A204.1 (cell line): ENCODE measurements at regions not wholly inside any gene's neighbourhood (a gene's known extent, or its start where the extent isn't known, plus 50 kb on each side); places are given as distances from the start of the nearest gene placed in this dataset.
"Not testable (repeated sequence)": the region's sequence is repeated elsewhere in the genome, so short reads cannot be mapped to it uniquely, and the experiment has no call there.

Experiments used
- FAIRE-seq: peaks from 2 replicates; lab custom pipeline; 2012; peaks lifted over from hg19 to GRCh38; lab: Jason Lieb, UNC

DNA sequence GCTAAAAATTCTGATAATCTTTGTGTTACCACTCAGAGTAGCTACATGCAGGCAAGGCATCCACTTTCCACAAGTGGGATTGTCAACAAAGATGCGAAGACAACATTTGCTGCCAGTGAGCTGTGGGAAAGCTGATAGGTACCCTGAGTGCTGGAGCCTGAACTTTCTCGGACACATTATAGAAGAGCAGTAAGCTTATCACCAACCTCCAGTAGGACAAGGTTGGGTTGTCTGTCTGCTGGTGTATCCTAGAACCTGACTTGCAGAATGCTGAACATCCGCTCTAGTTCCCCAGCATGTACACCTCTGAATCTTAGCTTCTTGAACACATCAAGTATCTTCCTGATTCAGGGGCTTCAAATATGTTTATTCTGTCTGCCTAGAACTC lies 103.8 kb upstream of the PPM1H start:
- no peak for FAIRE-seq

DNA sequence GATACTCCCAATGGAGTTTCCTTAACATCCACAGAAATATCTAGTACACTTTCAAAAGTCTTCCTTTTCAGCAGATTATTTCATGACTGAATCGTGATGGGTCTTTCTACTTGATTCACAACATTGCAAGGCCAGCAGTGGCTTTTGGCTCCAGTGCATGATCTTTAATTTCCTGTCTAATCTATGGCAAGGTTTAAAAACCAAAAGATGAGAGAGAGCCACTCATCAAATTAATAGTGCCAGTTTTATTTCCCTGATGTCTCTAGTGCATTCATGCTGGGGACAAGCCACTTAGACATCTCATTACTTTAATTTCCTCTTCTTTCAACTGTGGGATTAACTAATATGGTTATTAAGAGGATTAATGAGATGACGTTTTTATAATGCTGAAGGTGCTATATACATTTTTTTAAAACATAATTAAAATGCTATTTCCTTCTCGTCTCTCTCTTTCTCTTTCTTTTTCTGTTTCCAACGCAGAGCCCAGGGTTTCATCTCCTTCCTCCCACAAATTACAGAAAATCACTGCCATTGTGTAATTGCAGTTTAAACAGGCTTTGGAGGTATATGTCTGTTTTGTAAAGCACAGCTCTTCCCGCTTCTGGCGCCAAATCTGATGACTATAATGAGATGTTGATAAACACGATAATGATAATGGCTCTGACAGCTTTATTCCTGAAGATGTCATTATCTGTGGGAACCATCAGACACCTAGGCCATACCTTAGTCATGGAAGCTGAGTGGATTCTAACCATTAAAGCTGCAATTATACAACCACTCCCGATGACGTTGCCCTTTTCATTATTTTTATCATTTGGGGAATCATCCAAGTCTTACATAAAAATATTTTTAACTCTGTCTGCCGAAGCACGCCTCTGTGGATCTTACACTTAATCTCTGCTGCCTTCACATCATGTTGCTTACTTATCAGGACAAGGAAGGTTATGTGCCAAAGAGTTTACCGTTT lies 103.1 kb upstream of the PPM1H start:
- no peak for FAIRE-seq

DNA sequence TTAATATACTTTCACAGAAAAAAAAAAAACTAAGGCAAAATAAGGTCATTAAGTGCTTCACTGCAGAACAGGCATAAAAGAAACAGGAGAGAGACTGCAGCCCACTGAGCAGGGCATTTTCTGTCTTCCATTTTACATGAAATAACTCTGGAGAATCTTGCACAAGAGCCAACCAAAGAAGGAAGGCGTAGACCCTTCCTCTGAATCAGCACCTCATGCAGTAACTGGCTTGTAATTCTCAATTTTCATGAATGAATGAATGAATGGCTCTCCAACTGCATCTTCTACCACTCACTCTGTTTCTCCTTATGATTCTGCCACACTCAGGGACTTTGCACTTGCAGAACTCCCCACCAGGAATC lies 102.0 kb upstream of the PPM1H start:
- no peak for FAIRE-seq

DNA sequence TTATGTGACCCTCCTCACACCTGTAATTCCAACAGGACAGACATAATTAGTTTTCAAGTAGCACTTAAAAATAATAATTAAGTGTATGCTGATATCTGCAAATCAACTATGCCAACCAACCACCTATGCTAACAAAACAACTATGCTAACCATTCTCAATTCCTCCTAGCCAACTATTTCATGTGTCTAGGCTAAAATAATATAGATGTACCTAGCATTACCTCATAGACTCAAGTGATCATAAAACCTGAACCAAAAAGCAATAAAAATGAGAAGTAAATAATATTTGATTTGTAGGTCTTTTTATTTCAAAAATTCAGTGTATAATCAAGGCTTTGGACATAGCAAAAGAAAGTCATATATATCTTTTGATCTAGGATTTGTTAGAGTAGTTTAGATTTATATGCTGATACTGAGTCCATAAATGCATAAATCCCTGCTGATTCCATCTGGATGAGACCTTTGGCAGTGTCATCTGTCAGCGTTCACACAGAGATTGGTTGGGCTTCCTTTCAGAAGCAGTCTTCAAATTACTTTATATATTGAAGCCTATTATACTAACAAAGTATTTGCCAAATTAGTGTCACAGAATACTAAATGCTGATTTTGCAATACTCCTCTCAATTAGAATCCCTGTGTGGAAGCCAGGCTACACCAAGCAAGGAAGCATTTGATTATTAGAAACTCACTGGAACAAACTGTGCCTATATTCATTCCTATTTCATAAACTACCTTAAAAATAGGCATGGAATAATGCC lies 101.4 kb upstream of the PPM1H start:
- no peak for FAIRE-seq

DNA sequence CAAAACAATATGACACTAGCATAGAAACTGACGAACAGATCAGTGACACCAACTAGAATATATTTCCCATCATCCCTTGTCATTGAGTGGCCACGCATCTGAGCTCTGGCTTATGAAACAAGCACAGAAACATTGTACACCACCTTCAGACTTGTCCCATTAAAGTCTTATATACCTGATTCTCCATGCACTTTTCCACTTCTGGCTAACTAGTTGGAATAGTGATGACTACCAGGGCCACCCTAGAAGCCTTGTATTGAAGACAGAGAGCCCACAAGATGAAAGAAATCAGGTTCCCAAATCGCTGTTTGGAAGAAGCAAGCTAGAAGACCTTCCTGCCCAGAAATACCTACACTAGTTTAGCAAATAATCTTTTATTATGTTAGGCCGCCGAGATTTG lies 99.7 kb upstream of the PPM1H start:
- FAIRE-seq, result no peak

DNA sequence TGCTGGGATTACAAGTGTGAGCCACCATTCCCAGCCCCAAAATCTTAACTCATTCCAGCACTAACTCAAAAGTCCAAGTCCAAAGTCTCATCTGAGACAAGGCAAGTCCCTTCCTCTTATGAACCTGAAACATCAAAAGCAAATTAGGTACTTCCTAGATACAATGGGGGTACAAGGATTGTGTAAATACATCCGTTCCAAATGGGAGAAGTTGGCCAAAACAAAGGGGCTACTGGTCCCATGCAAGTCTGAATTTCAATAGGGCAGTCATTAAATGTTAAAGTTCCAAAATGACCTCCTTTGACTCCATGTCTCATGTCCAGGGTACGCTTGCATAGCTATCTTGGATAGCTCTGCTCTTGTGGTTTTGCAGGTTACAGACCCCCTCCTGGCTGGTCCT lies 94.7 kb upstream of the PPM1H start:
- FAIRE-seq, result no peak

DNA sequence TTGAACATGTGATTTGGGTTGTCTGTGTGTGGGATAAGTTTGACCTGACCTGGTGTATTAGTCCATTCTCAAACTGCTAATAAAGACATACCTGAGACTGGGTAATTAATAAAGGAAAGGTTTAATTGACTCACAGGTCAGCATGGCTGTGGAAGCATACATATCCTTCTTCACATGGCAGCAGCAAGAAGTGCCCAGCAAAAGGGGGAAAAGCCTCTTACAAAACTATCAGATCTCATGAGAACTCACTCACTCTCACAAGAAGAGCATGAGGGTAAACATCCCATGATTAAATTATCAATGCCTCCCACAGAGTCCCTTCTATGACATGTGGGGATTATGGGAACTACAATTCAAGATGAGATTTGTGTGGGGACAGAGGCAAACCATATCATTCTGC lies 94.0 kb upstream of the PPM1H start:
- FAIRE-seq, result no peak

DNA sequence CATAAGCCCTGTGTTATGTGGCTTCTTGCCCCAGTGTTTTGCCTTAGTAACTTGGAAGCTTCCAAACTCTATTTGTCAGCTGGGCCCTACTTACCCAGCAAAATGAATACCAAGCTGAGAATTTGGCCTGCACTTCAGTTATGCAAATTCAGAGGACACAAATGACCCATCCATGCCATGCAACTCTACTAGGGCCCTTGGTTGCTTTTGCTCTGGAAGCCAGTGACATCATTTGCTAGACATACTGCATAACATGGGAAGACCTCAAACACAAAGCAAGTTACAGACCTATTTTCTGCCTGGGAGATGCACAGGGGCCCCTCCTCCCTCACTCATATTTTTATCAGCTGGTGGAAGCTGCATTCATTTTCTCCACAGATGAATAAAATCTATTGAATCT lies 90.2 kb upstream of the PPM1H start:
- FAIRE-seq, result no peak

DNA sequence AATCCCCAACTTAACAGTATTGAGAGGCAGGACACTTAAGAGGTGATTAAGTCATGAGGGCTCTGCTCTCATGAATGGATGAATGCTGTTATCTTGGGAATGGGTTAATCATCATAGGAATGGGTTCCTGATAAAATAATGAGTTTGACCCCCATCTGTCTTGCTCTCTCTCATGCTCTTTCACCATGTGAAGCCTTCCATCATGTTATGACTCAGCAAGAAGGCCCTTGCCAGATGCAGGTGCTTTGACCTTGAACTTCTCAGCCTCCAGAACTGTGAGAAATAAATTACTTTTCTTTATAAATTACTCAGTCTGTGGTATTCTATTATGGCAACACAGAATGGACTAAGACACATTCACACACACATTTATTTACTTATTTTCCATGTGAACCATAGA lies 89.0 kb upstream of the PPM1H start:
- no peak for FAIRE-seq

DNA sequence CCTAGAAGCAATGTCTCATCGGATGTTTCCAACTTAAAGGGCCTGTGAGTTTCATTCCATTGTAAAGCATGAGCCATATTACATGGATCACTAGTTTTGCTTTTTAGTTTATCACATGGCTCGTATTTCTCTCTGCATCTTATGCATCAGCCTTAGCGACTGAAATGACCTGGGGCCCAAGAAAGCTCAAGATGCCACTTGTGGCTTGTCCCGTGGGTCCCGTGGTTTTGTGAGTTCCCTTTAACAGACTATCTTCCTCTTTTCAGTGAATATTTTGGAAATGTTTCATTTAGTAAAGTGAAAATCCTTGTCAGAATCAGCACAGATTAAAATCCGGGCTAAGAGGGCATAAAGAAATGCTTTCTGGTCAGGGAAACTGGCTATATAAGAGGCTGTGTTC lies 86.2 kb upstream of the PPM1H start:
- FAIRE-seq, result no peak

DNA sequence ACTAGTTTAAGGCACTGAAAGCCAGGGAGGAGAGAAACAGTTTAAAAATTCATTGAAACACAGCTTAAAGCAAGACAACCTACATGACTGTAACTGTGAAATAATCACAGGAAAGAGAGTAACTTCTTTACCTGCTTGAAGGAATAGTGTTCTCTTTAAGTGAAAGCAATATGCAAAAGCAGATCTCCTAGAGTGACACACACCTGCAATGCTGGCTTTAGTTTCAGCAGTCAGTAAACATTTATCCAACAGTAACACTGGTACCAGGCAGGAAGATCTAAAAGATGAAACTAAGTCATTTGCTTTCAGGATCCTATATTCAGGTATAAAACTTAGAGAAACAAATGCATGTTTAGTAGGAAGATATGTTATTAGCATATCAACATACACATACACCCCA lies 85.3 kb upstream of the PPM1H start:
- FAIRE-seq, result no peak

DNA sequence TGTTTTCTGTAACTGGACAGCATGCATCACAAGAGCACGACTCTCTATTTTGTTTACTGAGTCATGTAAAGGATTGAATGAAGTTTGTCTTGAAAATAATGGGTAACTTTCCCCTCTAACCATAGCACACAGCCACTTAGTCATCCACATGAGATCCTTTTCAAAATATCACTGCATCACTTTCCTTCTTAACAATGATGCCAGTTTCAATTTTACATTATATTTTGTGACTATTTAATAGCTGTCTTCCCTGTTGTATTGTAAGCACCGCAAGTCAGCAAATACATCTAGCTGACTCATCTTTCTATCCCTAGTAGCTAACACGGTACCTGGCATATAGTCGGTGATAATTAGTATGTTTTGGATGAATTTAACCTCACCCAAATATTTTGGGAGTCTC lies 83.3 kb upstream of the PPM1H start:
- FAIRE-seq, result no peak

DNA sequence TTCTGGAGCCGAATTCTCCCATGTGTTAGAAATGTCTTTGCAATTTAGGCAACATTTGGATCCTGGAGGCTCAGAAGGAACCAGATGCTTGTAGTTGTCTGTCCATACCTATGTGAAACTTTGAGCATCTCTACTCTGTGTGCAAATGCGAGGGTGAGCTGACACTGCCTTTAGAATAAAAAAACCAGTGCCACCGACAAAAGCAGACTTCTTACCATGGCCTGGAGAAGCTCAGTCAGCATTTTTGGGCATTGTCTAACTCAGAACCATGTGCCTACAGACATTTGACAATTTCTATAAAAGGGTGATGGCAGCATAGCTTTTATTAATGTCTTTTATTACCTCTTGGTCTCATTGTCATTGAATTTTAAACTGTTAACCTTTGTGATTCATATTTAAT lies 78.4 kb upstream of the PPM1H start:
- no peak for FAIRE-seq

DNA sequence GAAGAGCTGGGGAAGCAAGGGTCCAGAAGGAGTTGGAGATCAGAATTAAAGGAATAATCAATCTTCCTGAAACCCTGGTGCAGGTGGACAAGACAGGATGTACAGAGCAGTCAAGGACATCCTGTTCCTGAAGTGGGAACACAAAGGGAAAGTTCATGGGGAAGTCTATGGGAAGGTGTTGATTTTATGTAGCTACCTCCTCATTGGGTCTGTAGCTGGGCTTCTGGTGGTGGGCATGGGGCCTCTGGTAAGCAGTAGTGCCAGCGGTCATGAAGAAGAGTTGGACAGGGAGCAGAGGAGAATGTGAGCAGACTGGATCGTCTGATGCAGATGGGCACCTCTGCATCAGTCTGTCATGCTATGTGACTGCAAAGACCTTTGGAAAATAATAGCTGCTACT lies 75.7 kb upstream of the PPM1H start:
- FAIRE-seq, result no peak

DNA sequence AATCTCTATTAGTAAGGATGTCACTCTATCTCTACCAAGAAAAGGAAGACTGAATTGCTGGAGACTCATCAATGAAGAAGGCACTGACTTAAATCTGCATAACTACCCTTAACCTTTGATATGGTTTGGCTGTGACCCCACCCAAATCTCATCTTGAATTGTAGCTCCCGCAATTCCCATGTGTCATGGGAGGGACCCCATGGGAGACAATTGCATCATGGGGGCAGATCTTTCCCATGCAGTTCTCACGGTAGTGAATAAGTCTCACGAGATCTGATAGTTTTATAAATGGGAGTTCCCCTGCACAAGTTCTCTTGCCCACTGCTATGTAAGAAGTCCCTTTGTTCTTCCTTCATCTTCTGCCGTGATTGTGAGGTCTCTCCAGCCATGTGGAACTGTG lies 73.4 kb upstream of the PPM1H start:
- no peak for FAIRE-seq

DNA sequence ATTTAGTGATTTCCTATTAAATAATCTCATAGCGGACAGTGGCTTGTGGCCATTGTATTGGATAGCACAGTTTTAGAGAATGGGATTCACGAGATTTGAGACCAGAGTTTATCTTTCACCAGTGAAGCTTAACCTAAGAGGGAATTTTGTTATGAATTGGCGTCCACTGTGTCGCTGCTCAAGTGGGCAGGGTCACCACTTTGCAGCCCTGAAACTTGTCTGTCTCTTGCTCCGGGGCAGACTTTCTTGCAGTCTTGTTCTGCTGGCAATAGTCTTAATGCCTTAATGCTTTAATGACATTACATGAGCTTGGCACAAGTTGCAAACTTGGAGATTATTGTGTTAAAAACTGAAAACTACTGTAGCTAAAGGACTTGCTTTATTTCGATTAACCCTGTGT lies 72.8 kb upstream of the PPM1H start:
- FAIRE-seq, result no peak

DNA sequence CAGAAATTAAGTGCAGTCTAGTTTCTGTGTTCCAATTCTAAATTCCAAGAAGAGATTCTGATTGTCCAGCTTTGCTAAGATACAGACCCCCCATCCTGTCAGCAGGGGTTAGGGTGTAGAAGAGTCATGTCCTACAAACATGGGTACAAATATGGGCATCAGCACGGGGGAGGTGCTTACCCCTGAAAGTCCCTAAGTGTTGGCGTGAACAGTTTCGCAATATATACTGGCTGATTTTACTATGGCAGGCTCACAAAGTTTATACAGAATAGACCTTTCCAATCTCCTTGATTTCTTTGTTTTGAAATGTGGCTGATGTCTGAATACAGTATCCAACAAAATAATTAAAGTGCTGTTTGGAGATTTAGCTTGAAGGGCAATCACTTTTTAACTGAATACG lies 71.6 kb upstream of the PPM1H start:
- FAIRE-seq, result no peak

DNA sequence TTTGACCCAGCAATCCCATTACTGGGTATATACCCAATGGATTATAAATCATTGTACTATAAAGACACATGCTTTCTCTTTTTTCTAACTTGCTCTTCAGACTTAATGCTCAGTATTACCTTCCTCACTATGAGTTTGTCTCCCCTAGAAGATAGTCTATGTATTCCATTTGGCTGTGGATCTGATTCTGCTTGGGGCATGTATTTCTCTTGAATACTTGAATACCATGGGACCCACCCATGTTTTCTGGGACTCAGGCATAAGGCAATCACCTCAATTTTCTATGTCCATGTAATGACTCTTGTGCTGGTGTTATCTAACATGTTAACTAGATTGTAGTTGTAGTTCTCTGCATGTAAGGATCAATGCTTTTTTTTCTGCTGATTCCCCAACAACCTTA lies 70.4 kb upstream of the PPM1H start:
- FAIRE-seq, result no peak

DNA sequence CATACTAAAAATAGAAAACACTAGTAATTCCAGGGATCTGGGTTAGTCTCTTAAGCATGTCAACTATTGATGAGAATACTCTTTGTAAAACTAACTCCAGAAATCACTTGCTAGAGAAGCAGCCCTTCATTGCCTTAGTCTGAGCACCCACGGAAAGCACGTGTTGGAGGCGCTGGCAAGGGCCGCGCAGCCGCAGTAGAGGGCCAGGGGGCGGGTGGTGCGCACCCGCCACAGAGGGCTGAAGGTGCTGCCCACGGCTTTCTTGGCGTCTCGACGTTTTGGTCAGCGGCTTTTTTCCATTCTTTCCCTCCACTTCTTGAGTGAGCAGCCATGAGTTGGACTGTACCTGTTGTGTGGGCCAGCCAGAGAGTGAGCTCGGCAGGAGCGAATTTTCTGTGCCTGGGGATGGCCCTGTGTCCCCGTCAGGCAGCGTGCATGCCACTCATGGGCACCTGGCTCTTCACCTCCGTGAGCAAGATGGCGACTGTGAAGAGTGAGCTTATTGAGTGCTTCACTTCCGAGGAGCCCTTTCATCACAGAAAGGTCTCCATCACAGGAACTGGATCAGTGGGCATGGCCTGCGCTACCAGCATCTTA lies 68.4 kb upstream of the PPM1H start:
- no peak for FAIRE-seq

DNA sequence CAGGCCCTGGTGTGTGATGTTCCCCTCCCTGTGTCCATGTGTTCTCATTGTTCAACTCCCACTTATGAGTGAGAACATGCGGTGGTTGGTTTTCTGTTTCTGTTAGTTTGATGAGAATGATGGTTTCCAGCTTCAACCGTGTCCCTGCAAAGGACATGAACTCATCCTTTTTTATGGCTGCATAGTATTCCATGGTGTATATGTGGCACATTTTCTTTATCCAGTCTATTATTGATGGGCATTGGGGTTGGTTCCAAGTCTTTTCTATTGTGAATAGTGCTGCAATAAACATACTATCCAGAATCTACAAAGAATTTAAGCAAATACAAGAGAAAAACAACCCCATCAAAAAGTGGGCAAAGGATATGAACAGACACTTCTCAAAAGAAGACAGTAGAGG lies 67.1 kb upstream of the PPM1H start:
- FAIRE-seq, result not testable (repeated sequence)

DNA sequence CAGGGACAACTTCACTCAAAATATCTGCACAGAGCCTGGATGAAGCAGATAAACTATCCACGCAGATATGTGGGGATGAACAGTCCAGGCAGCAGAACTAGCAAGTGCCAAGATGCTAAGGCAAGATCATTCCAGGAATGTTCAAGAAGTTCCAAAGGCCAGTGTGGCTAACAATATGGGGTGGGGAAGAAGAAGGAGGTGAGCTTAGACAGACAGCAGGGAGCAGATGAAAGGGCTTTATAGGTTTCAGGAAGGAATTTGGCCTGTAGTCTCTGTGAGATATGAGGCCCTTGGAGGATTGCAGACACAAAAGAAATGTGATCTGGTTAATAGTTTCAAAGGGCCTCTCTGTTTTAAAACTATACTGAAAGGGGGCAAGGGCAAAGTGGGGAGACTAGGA lies 63.5 kb upstream of the PPM1H start:
- FAIRE-seq, result no peak

DNA sequence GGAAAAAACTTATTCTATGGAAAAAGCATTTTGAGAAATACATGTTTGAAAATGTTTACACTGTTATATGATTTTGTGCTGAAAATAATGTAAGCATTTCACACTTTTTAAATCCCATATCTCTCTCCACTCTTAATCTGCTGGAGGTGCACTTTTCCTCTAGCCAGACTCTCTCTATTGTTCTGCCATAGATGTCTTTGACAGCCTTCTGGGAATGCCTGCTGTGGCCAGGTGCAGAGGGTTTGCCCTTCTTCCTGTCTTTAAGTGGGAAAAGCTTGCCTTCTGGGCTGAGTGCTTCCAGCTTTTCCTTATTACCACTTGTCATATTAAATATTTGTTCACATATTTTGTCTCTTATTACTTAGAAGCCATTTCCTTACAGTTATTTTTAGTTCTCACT lies 60.1 kb upstream of the PPM1H start:
- no peak for FAIRE-seq

DNA sequence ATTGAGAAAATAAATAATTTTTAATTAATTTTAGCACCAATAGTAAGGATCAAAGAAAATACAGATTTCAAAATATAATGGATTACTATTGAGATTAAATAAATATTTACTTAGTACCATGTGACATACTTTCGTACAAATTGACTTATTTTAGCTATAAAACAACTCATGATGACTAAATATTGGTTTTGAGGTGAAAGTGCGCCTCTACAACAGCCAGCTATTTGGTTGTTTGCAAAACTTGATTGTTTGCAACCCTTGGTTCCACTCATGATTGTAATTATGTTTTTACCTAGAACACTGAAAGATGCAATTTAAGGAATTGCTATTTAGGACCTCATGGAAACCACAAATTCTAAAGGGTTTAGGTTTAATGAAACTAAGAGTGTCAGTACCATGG lies 51.9 kb upstream of the PPM1H start:
- no peak for FAIRE-seq
